ENCODE measurements at regions not wholly inside any gene's neighbourhood (a gene's known extent, or its start where the extent isn't known, plus 50 kb on each side); places are given as distances from the start of the nearest gene placed in this dataset.

- DNase-seq, result no peak
These were observed 399.9 kb downstream of the SH3GL2 start for GRCh38 chr9:17978773-17979172.

GRCh38 chr9:17986595-17986994 is 407.7 kb downstream of the SH3GL2 start:
- no peak for DNase-seq

- DNase-seq, result no peak
These were observed 408.3 kb downstream of the SH3GL2 start for GRCh38 chr9:17987189-17987588.

GRCh38 chr9:17988489-17988888 is 409.6 kb downstream of the SH3GL2 start:
- no peak for DNase-seq

- no peak for DNase-seq
These were observed 411.7 kb downstream of the SH3GL2 start for GRCh38 chr9:17990602-17991001.

GRCh38 chr9:17993024-17993423 is 414.2 kb downstream of the SH3GL2 start:
- no peak for DNase-seq

- DNase-seq, result no peak
These were observed 416.0 kb downstream of the SH3GL2 start for GRCh38 chr9:17994695-17995425.

- DNase-seq, result no peak
These were observed 417.9 kb downstream of the SH3GL2 start for GRCh38 chr9:17996728-17997127.

- no peak for DNase-seq
These were observed 424.0 kb downstream of the SH3GL2 start for GRCh38 chr9:18002718-18003438.

- no peak for DNase-seq
These were observed 427.7 kb downstream of the SH3GL2 start for GRCh38 chr9:18006591-18006990.

GRCh38 chr9:18007621-18008020 is 428.8 kb downstream of the SH3GL2 start:
- DNase-seq, result no peak

GRCh38 chr9:18009902-18010301 is 431.0 kb downstream of the SH3GL2 start:
- no peak for DNase-seq

GRCh38 chr9:18010492-18010891 is 431.6 kb downstream of the SH3GL2 start:
- no peak for DNase-seq

- no peak for DNase-seq
These were observed 433.3 kb downstream of the SH3GL2 start for GRCh38 chr9:18012170-18012569.

- no peak for DNase-seq
These were observed 435.7 kb downstream of the SH3GL2 start for GRCh38 chr9:18014556-18014955.

GRCh38 chr9:18015116-18015515 is 436.2 kb downstream of the SH3GL2 start:
- DNase-seq, result no peak

- DNase-seq, result no peak
These were observed 438.3 kb downstream of the SH3GL2 start for GRCh38 chr9:18017136-18017535.

GRCh38 chr9:18018221-18018620 is 439.4 kb downstream of the SH3GL2 start:
- DNase-seq, result no peak

GRCh38 chr9:18018661-18019060 is 439.8 kb downstream of the SH3GL2 start:
- DNase-seq, result no peak

GRCh38 chr9:18020121-18020745 is 441.4 kb downstream of the SH3GL2 start:
- DNase-seq, result no peak

GRCh38 chr9:18022642-18023041 is 443.8 kb downstream of the SH3GL2 start:
- DNase-seq, result no peak

GRCh38 chr9:18023332-18023731 is 444.5 kb downstream of the SH3GL2 start:
- DNase-seq, result no peak

- DNase-seq, result no peak
These were observed 441.3 kb upstream of the ADAMTSL1 start for GRCh38 chr9:18032636-18033035.

Measured in NCI-H187 (cell line).